ENCODE measurements at regions not wholly inside any gene's neighbourhood (a gene's known extent, or its start where the extent isn't known, plus 50 kb on each side); places are given as distances from the start of the nearest gene placed in this dataset.
A peak's percentile ranks its signal among the peaks of the same experiment; 100 is the strongest.

DNA sequence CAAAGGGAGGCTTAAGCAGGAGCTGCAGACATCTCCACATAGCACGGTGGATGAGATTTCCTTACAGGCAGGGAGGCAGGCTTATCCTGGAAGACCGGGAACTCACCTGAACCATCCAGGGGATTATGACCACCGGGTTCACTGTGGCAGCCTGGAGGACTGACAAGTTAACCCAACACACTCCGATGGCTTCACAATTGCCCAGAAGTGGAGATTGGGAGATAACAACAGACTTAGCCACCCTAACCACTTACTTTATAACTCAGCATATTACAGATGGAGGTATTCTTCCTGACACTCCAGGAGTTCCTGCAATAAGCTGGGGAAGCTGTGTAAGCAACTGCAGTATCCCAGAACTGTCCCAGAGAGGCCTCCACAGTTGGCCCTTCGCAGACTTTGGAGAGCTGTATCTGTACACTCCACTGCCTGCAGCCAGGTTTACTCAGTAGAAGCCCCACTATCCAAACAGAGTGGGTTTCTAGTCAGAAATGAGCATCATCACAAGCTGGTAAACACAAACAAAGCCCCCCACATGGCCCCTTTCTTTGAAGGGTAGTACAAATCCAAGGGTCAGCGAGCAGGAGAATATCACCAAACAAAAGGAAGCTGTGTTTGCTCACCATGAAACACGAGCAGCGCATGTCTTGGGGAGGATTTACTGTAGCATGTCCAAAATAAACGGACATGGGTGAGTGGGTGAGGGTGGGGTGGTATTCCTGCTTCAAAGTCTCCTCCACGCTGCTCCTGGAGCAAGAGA is 462.2 kb downstream of the RASEF start:
- 76 to 77% methylated on average over 10 of the region's 10 CpGs for WGBS, 2 donors
- Histone ChIP-seq H3K36me3 (no peaks in the 10 kb centered on the region), H3K4me3 (no peak overlapping the region), H3K4me1 (peaks cover 0 to 63% (median 43%) of the 10 kb centered on the region in 4 donors), H3K9me3 (no peaks in the 10 kb centered on the region), H3K27me3 (no peaks in the 10 kb centered on the region), H3K27ac (peak overlapping the region in 3 of 4 donors; percentile 15 to 70 (median 56))
- DNase-seq, result no peak
- TF ChIP-seq EP300 (IDR thresholded peaks at IDR 0.05) (no peak), POLR2A (IDR thresholded peaks at IDR 0.05) (no peak), CTCF (IDR thresholded peaks at IDR 0.05) (no peak), POLR2AphosphoS5 (IDR thresholded peaks at IDR 0.05) (no peak)
- intact Hi-C loops (cut with DNase I), result loop anchor here (5.0 to 10.0 kb wide), 3 partner anchors 913 to 1996 kb away; partner anchors contain the start of gene TLE1

DNA sequence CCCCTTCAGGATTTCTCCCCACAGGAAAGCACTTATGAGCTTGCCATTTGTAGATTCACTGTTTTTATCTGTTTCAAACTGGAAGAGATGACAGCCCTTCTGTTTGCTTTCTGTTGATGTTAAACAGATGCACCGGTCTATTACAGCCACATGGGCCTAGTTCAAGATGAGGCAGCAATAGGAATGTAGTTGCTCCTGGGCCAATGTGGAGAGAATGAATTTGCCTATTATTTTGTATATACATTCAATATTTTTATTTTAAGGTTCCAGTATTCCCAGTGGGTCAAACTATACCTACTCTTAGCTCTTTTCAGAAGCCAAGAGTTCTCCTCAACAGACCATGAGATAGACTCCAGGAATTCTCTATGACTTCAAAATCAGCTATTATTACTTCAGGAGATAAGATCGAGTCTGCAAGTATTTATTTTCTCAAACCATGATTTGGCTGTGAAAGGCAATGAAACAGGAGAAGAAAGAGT is 461.6 kb downstream of the RASEF start:
- no peak for TF ChIP-seq POLR2A (IDR thresholded peaks at IDR 0.05)
- peak in 1 of 4 donors; percentile 35 for TF ChIP-seq EP300 (IDR thresholded peaks at IDR 0.05)
- no peak for TF ChIP-seq CTCF (IDR thresholded peaks at IDR 0.05)
- TF ChIP-seq POLR2AphosphoS5 (IDR thresholded peaks at IDR 0.05), result peak; percentile 62 to 91 (median 80)
- WGBS, 2 donors, result 59 to 72% methylated on average over 2 of the region's 2 CpGs
- Histone ChIP-seq H3K4me3 (no peak overlapping the region), H3K27ac (peak overlapping the region in 3 of 4 donors; percentile 15 to 70 (median 56)), H3K4me1 (peaks cover 0 to 69% (median 49%) of the 10 kb centered on the region in 4 donors), H3K27me3 (no peaks in the 10 kb centered on the region), H3K9me3 (no peaks in the 10 kb centered on the region), H3K36me3 (no peaks in the 10 kb centered on the region)
- DNase-seq, result no peak
- intact Hi-C loops (cut with DNase I), result loop anchor here (5.0 to 10.0 kb wide), 3 partner anchors 914 to 1997 kb away; partner anchors contain the start of gene TLE1

- Histone ChIP-seq H3K4me1 (peaks cover 0 to 41% (median 35%) of the 10 kb centered on the region in 4 donors), H3K4me3 (no peak overlapping the region), H3K27me3 (no peaks in the 10 kb centered on the region), H3K27ac (peak overlapping the region in 2 of 4 donors; percentile 3 to 43), H3K9me3 (no peaks in the 10 kb centered on the region), H3K36me3 (no peaks in the 10 kb centered on the region)
- intact Hi-C loops (cut with DNase I), result loop anchor here (5.0 to 10.0 kb wide), 4 partner anchors 73 to 2000 kb away; partner anchors contain the start of gene TLE1
- DNase-seq, result no peak
- TF ChIP-seq CTCF (IDR thresholded peaks at IDR 0.05) (no peak), POLR2AphosphoS5 (IDR thresholded peaks at IDR 0.05) (no peak)
- 46 to 62% methylated on average over 3 of the region's 3 CpGs for WGBS, 2 donors
These were observed 457.8 kb downstream of the RASEF start for GRCh38 chr9:82604947-82605656.

- H3K4me3 ChIP-seq, result no peak overlapping the region
- no peaks in the 10 kb centered on the region for H3K9me3 ChIP-seq
- DNase-seq, result no peak
- H3K27me3 ChIP-seq, result no peaks in the 10 kb centered on the region
- intact Hi-C loops (cut with DNase I), result loop anchor here (5.0 to 10.0 kb wide), 3 partner anchors 73 to 2001 kb away; no protein-coding TSS in a partner anchor
- H3K36me3 ChIP-seq, result no peaks in the 10 kb centered on the region
- peaks cover 0 to 36% (median 30%) of the 10 kb centered on the region in 4 donors for H3K4me1 ChIP-seq
- peak overlapping the region in 1 of 4 donors; percentile 43 for H3K27ac ChIP-seq
- no peak for TF ChIP-seq EP300 (IDR thresholded peaks at IDR 0.05)
- TF ChIP-seq POLR2A (IDR thresholded peaks at IDR 0.05), result no peak
- TF ChIP-seq POLR2AphosphoS5 (IDR thresholded peaks at IDR 0.05), result no peak
- TF ChIP-seq CTCF (IDR thresholded peaks at IDR 0.05), result no peak
These were observed 457.3 kb downstream of the RASEF start for GRCh38 chr9:82605657-82606031.
